BLaER1 treated with 17β-estradiol and CSF1 and Interleukin-3, amounts not matched to agents 10 nM and 100 nM (cell line): ENCODE measurements at regions not wholly inside any gene's neighbourhood (a gene's known extent, or its start where the extent isn't known, plus 50 kb on each side); places are given as distances from the start of the nearest gene placed in this dataset.
A peak's percentile ranks its signal among the peaks of the same experiment; 100 is the strongest.

Source experiments
- H3K27ac ChIP-seq, 11 experiments: shearing (Covaris generic); formaldehyde crosslinking; 2 replicates each; pipeline ENCODE4 v1.8.1; 2022
- H3K27me3 ChIP-seq, 11 experiments: shearing (Covaris generic); formaldehyde crosslinking; 2 replicates each; pipeline ENCODE4 v1.8.1; 2022
- H3K36me3 ChIP-seq, 11 experiments: shearing (Covaris generic); formaldehyde crosslinking; 2 replicates each; pipeline ENCODE4 v1.8.1; 2022
- H3K4me1 ChIP-seq, 10 experiments: shearing (Covaris generic); formaldehyde crosslinking; 2 replicates each; pipeline ENCODE4 v1.8.1; 2022
- H3K4me2 ChIP-seq, 11 experiments: shearing (Covaris generic); formaldehyde crosslinking; 2 replicates each; pipeline ENCODE4 v1.8.1; 2022
- H3K4me3 ChIP-seq, 10 experiments: shearing (Covaris generic); formaldehyde crosslinking; 2 replicates each; pipeline ENCODE4 v1.8.1; 2022
- H3K9ac ChIP-seq, 11 experiments: shearing (Covaris generic); formaldehyde crosslinking; 2 replicates each; pipeline ENCODE4 v1.8.1; 2022
- H3K9me3 ChIP-seq, 11 experiments: shearing (Covaris generic); formaldehyde crosslinking; replicated peaks in 1 of 11; 2 replicates each; pipeline ENCODE4 v1.8.1; 2022
- H4K20me1 ChIP-seq, 11 experiments: shearing (Covaris generic); formaldehyde crosslinking; 2 replicates each; pipeline ENCODE4 v1.8.1; 2022
- Cebpa-rat ChIP-seq, 11 experiments: shearing (Covaris generic); IDR thresholded peaks; 2 replicates each; pipeline ENCODE4 v1.8.1; 2022

DNA sequence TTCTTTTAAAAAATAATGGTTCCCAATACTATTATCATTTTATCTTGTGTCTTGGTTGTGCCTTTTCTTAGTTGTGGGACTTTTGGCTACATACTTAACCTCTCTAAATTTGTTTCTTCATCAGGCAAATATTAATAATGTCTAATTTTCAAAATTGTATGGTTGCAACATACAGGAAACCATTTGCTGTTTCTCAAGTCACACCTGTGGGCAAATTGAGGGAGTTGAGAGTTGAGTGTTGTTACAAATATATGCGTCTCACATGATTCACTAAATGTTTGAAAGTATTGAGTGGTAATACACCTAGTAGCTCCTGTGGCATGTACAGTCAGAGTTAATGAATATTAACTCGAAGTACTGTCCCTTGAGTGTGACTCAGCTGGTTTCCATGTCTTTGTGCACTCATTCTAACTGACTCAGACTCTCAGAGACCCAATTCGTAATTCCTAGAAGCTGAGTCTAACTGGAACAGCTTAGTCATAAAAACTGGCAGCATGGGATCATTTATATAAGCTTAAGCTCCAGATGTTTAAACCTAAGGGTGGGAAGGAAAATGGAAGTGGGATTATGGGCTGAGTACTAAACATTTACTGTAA, 802.4 kb downstream of the TRIML1 start:
- no peak overlapping the region for H3K9ac ChIP-seq
- H4K20me1 ChIP-seq = no peaks in the 10 kb centered on the region
- no peak overlapping the region for H3K4me2 ChIP-seq
- no peaks in the 10 kb centered on the region for H3K36me3 ChIP-seq
- no peaks in the 10 kb centered on the region for H3K9me3 ChIP-seq
- H3K4me3 ChIP-seq = no peak overlapping the region
- TF ChIP-seq Cebpa-rat (IDR thresholded peaks at IDR 0.05) = no peak
- H3K4me1 ChIP-seq = no peaks in the 10 kb centered on the region
- no peaks in the 10 kb centered on the region for H3K27me3 ChIP-seq
- no peak overlapping the region for H3K27ac ChIP-seq

DNA sequence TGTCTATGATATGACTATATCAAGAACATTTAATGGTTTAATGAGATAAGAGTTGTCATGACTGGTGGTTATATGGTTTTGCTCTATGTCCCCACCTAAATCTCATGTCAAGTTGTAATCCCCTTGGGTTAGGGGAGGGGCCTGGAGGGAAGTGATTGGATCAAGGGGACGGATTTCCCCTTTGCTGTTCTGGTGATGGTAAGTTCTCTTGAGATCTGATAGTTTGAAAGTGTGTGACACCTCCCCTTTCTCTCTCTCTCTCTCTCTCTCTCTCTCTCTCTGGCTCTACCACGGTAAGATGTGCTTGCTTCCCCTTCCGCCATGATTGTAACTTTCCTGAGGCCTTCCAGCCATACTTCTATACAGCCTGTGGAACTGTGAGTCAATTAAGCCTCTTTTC, 803.4 kb downstream of the TRIML1 start:
- H3K4me2 ChIP-seq = no peak overlapping the region
- TF ChIP-seq Cebpa-rat (IDR thresholded peaks at IDR 0.05) = no peak
- no peaks in the 10 kb centered on the region for H3K27me3 ChIP-seq
- no peaks in the 10 kb centered on the region for H4K20me1 ChIP-seq
- no peak overlapping the region for H3K9ac ChIP-seq
- H3K36me3 ChIP-seq = no peaks in the 10 kb centered on the region
- no peak overlapping the region for H3K4me3 ChIP-seq
- H3K27ac ChIP-seq = no peak overlapping the region
- no peaks in the 10 kb centered on the region for H3K9me3 ChIP-seq
- no peaks in the 10 kb centered on the region for H3K4me1 ChIP-seq

- H4K20me1 ChIP-seq = no peaks in the 10 kb centered on the region
- H3K4me3 ChIP-seq = no peak overlapping the region
- no peaks in the 10 kb centered on the region for H3K36me3 ChIP-seq
- H3K27ac ChIP-seq = no peak overlapping the region
- no peak for TF ChIP-seq Cebpa-rat (IDR thresholded peaks at IDR 0.05)
- H3K9me3 ChIP-seq = peaks cover 0 to 5% (median 0%) of the 10 kb centered on the region in 11 experiments; a peak in 2 of 22 replicates
- H3K4me1 ChIP-seq = no peaks in the 10 kb centered on the region
- H3K4me2 ChIP-seq = no peak overlapping the region
- H3K27me3 ChIP-seq = no peaks in the 10 kb centered on the region
- H3K9ac ChIP-seq = no peak overlapping the region
These were observed 810.4 kb downstream of the TRIML1 start for GRCh38 chr4:188949596-188949995.

DNA sequence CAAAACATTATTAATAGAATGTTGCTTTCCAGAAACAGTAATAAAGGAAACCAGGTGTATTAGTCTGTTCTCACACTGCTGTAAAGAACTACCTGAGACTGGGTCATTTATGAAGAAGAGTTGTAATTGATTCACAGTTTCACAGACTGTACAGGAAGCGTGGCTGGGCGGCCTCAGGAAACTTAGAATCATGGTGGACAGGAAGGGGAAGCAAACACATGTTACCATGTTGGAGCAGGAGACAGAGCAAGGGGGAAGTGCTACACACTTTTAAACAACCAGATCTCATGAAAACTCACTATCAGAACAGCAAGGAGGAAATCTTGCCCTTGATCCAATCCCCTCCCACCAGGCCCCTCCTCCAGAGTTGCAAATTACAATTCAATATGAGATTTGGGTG, 815.8 kb downstream of the TRIML1 start:
- Histone ChIP-seq H3K27ac (peak overlapping the region in 1 of 11 experiments; percentile 6; a peak in 1 of 22 replicates), H3K27me3 (no peaks in the 10 kb centered on the region), H3K9ac (no peak overlapping the region), H3K4me2 (peak overlapping the region in 9 of 11 experiments; percentile 1 to 54 (median 26); a peak in 14 of 22 replicates), H3K4me3 (no peak overlapping the region), H4K20me1 (no peaks in the 10 kb centered on the region), H3K36me3 (no peaks in the 10 kb centered on the region), H3K9me3 (peaks cover 0 to 22% (median 7%) of the 10 kb centered on the region in 11 experiments; a peak in 13 of 22 replicates), H3K4me1 (peaks cover 0 to 16% (median 7%) of the 10 kb centered on the region in 10 experiments; a peak in 12 of 20 replicates)
- no peak for TF ChIP-seq Cebpa-rat (IDR thresholded peaks at IDR 0.05)

GRCh38 chr4:188956566-188956965, 817.3 kb downstream of the TRIML1 start:
- no peak overlapping the region for H3K27ac ChIP-seq
- no peaks in the 10 kb centered on the region for H3K27me3 ChIP-seq
- peaks cover 0 to 16% (median 7%) of the 10 kb centered on the region in 10 experiments; a peak in 12 of 20 replicates for H3K4me1 ChIP-seq

GRCh38 chr4:188958346-188958745, 819.1 kb downstream of the TRIML1 start:
- H3K9ac ChIP-seq = no peak overlapping the region
- peaks cover 0 to 16% (median 7%) of the 10 kb centered on the region in 10 experiments; a peak in 12 of 20 replicates for H3K4me1 ChIP-seq

More at GRCh38 chr4:188956566-188956965, 817.3 kb downstream of the TRIML1 start:
- H3K9me3 ChIP-seq = peaks cover 0 to 22% (median 7%) of the 10 kb centered on the region in 11 experiments; a peak in 13 of 22 replicates
- no peaks in the 10 kb centered on the region for H3K36me3 ChIP-seq
- H3K4me3 ChIP-seq = no peak overlapping the region
- TF ChIP-seq Cebpa-rat (IDR thresholded peaks at IDR 0.05) = no peak
- no peak overlapping the region for H3K4me2 ChIP-seq
- H4K20me1 ChIP-seq = no peaks in the 10 kb centered on the region
- H3K9ac ChIP-seq = no peak overlapping the region

GRCh38 chr4:188959424-188959823, 820.2 kb downstream of the TRIML1 start:
- Histone ChIP-seq H3K4me3 (no peak overlapping the region), H3K27me3 (no peaks in the 10 kb centered on the region), H3K9me3 (peaks cover 0 to 22% (median 7%) of the 10 kb centered on the region in 11 experiments; a peak in 13 of 22 replicates), H3K4me1 (peaks cover 0 to 16% (median 7%) of the 10 kb centered on the region in 10 experiments; a peak in 12 of 20 replicates), H3K27ac (no peak overlapping the region), H3K9ac (no peak overlapping the region), H3K4me2 (no peak overlapping the region), H3K36me3 (no peaks in the 10 kb centered on the region), H4K20me1 (no peaks in the 10 kb centered on the region)
- TF ChIP-seq Cebpa-rat (IDR thresholded peaks at IDR 0.05) = no peak

More at GRCh38 chr4:188958346-188958745, 819.1 kb downstream of the TRIML1 start:
- H3K27ac ChIP-seq = no peak overlapping the region
- no peak overlapping the region for H3K4me3 ChIP-seq
- no peak for TF ChIP-seq Cebpa-rat (IDR thresholded peaks at IDR 0.05)
- no peaks in the 10 kb centered on the region for H4K20me1 ChIP-seq
- peaks cover 0 to 22% (median 7%) of the 10 kb centered on the region in 11 experiments; a peak in 13 of 22 replicates for H3K9me3 ChIP-seq
- no peak overlapping the region for H3K4me2 ChIP-seq
- no peaks in the 10 kb centered on the region for H3K36me3 ChIP-seq
- no peaks in the 10 kb centered on the region for H3K27me3 ChIP-seq

DNA sequence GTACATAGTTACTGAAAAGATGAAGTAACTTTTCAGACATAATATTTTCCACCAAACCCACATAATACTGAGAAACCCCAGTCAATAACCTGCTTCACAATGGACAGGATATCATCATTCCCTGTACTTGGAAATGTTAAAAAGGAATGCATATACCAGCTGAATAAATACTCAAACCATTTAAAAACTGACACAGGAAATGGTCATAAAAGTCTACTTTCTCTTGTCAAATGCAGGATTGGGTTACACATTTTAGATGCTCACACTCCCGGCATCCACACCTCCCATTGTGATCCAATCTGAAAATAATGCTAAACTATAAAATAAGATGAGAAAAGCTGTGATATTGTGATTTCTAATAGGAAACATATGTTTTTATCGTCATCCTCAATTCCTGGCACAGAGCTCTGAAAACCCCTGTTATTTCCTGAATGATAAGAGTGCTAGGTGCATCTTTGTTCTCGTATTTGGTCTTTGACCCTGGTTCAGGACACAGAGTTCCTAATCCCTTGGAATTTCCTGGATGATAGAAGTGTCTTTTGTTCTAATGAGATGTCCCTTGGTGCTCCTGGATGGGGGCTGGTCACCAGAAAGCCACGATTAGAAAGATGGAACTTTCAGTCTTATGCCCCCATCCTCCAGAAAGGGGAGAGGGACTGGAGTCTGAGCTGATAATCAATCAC, 821.3 kb downstream of the TRIML1 start:
- no peak overlapping the region for H3K4me2 ChIP-seq
- no peaks in the 10 kb centered on the region for H3K36me3 ChIP-seq
- no peak overlapping the region for H3K9ac ChIP-seq
- H3K4me1 ChIP-seq = peaks cover 0 to 8% (median 0%) of the 10 kb centered on the region in 10 experiments; a peak in 5 of 20 replicates
- H3K27ac ChIP-seq = no peak overlapping the region
- H3K9me3 ChIP-seq = peaks cover 0 to 16% (median 3%) of the 10 kb centered on the region in 11 experiments; a peak in 13 of 22 replicates
- no peak overlapping the region for H3K4me3 ChIP-seq
- no peaks in the 10 kb centered on the region for H4K20me1 ChIP-seq
- TF ChIP-seq Cebpa-rat (IDR thresholded peaks at IDR 0.05) = no peak
- no peaks in the 10 kb centered on the region for H3K27me3 ChIP-seq

DNA sequence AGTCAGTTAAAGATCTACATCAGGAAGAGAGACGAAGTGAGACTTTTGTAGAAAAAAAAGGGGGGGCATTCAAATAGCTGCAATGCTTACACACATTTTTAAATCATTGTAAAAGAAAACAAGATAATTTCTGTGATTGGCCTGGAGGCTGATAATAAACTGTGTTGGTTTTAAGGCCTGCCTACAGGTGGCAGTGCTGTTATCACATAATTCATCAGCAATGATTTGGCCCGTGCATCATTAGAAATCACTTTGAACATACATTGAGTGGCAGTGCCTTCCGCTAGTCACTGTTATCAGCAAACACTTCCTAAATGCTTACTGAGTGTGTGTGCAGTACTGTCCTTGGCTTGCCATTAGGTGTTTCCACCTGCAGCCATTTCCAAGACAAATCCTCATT, 831.9 kb downstream of the TRIML1 start:
- Histone ChIP-seq H3K9me3 (peaks cover 0 to 7% (median 0%) of the 10 kb centered on the region in 11 experiments; a peak in 3 of 22 replicates), H3K4me1 (no peaks in the 10 kb centered on the region), H3K9ac (no peak overlapping the region), H3K36me3 (no peaks in the 10 kb centered on the region), H3K27me3 (no peaks in the 10 kb centered on the region), H3K4me2 (no peak overlapping the region), H3K4me3 (no peak overlapping the region), H4K20me1 (no peaks in the 10 kb centered on the region), H3K27ac (no peak overlapping the region)
- TF ChIP-seq Cebpa-rat (IDR thresholded peaks at IDR 0.05) = no peak
